ENCODE measurements at regions not wholly inside any gene's neighbourhood (a gene's known extent, or its start where the extent isn't known, plus 50 kb on each side); places are given as distances from the start of the nearest gene placed in this dataset.

DNA sequence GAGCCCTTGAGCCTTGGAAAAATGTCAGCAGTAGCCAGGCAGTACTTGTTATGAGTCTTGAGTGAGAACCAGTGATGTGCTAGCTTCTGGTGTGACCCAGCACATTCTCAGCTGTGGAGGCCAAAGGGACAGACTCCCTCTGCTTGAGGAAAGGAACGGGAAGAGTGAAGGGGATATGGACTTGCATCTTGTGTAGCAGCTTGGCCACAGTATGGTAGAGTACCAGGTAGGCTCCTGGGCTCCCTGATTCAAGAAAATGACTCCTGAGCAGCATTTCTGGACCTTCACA is 1601.9 kb upstream of the ADGRL3 start:
- H3K4me1 ChIP-seq: no peaks in the 10 kb centered on the region
- TF ChIP-seq CTCF (IDR thresholded peaks at IDR 0.05; ENCODE audit: borderline replicate concordance): no peak
- intact Hi-C loops (cut with micrococcal nuclease): no loop called here
- H3K4me3 ChIP-seq: no peak overlapping the region
- no peak for DNase-seq
- no peaks in the 10 kb centered on the region for H3K27me3 ChIP-seq (ENCODE audit: low read depth)
- no peak overlapping the region for H3K27ac ChIP-seq (replicated peaks)
- H3K36me3 ChIP-seq: no peaks in the 10 kb centered on the region
- H3K9me3 ChIP-seq (replicated peaks): no peaks in the 10 kb centered on the region

DNA sequence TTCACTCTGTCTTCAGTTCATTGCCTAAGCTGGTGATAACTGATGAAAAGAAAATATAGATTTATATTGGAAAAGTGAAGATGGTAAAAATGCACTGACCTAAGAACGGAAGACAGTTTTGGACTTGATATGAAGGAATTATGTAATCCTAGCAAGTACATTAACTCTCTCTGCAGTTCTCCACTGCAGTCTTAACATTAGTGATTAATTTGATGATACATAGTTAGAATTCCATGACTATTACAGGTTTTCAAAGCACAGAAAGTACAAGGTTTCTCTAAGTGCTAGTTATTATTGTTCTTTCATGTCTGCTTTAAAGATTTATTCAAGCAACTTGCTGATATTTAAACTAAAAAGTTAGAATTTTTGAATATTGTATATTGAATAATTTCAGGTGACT is 1591.7 kb upstream of the ADGRL3 start:
- Histone ChIP-seq H3K36me3 (no peaks in the 10 kb centered on the region), H3K9me3 (replicated peaks) (no peaks in the 10 kb centered on the region), H3K4me3 (no peak overlapping the region), H3K27me3 (ENCODE audit: low read depth) (no peaks in the 10 kb centered on the region), H3K4me1 (no peaks in the 10 kb centered on the region), H3K27ac (replicated peaks) (no peak overlapping the region)
- DNase-seq: no peak
- no peak for TF ChIP-seq CTCF (IDR thresholded peaks at IDR 0.05; ENCODE audit: borderline replicate concordance)
- intact Hi-C loops (cut with micrococcal nuclease): no loop called here

DNA sequence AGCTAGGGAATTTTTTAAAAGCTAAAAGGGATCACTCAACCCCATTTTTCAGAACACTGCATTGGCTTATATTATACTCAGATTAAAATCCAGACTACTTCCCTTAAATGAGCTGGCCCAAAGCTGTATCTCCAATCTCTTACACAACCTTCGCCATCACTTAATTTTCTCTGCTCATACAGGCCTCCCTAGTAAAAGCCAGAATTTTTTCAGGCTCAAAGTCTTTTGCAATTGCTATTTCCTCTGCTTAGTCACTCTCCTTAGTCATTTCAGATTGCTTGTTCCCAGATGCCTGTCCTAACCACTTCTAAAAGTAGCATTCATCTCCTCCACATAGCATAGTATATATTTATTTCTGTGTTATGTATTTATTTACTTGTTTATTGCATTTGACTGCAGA is 1587.9 kb upstream of the ADGRL3 start:
- TF ChIP-seq CTCF (IDR thresholded peaks at IDR 0.05; ENCODE audit: borderline replicate concordance): no peak

GRCh38 chr4:59615316-59615715 is 1584.8 kb upstream of the ADGRL3 start:
- Histone ChIP-seq H3K27me3 (ENCODE audit: low read depth) (no peaks in the 10 kb centered on the region), H3K4me1 (no peaks in the 10 kb centered on the region), H3K27ac (replicated peaks) (no peak overlapping the region), H3K36me3 (no peaks in the 10 kb centered on the region), H3K4me3 (no peak overlapping the region), H3K9me3 (replicated peaks) (no peaks in the 10 kb centered on the region)
- DNase-seq: no peak
- intact Hi-C loops (cut with micrococcal nuclease): no loop called here
- no peak for TF ChIP-seq CTCF (IDR thresholded peaks at IDR 0.05; ENCODE audit: borderline replicate concordance)

More for the DNA sequence above, 1587.9 kb upstream of the ADGRL3 start:
- no peaks in the 10 kb centered on the region for H3K36me3 ChIP-seq
- H3K4me1 ChIP-seq: no peaks in the 10 kb centered on the region
- no peak overlapping the region for H3K4me3 ChIP-seq
- no peak for DNase-seq
- intact Hi-C loops (cut with micrococcal nuclease): no loop called here
- no peaks in the 10 kb centered on the region for H3K9me3 ChIP-seq (replicated peaks)
- H3K27me3 ChIP-seq (ENCODE audit: low read depth): no peaks in the 10 kb centered on the region
- H3K27ac ChIP-seq (replicated peaks): no peak overlapping the region

- no peaks in the 10 kb centered on the region for H3K4me1 ChIP-seq
- peaks cover 1% of the 10 kb centered on the region for H3K9me3 ChIP-seq (replicated peaks)
- no peaks in the 10 kb centered on the region for H3K27me3 ChIP-seq (ENCODE audit: low read depth)
- no peak for TF ChIP-seq CTCF (IDR thresholded peaks at IDR 0.05; ENCODE audit: borderline replicate concordance)
- H3K36me3 ChIP-seq: no peaks in the 10 kb centered on the region
- intact Hi-C loops (cut with micrococcal nuclease): no loop called here
- no peak overlapping the region for H3K4me3 ChIP-seq
- no peak overlapping the region for H3K27ac ChIP-seq (replicated peaks)
- DNase-seq: no peak
Measured at GRCh38 chr4:59629348-59629747, 1570.8 kb upstream of the ADGRL3 start.

GRCh38 chr4:59630235-59630634 is 1569.9 kb upstream of the ADGRL3 start:
- DNase-seq: no peak
- intact Hi-C loops (cut with micrococcal nuclease): no loop called here
- Histone ChIP-seq H3K9me3 (replicated peaks) (peaks cover 2% of the 10 kb centered on the region), H3K36me3 (no peaks in the 10 kb centered on the region), H3K27me3 (ENCODE audit: low read depth) (no peaks in the 10 kb centered on the region), H3K4me1 (no peaks in the 10 kb centered on the region), H3K4me3 (no peak overlapping the region), H3K27ac (replicated peaks) (no peak overlapping the region)
- no peak for TF ChIP-seq CTCF (IDR thresholded peaks at IDR 0.05; ENCODE audit: borderline replicate concordance)

Measured in left ventricle myocardium inferior (tissue), 1 donor.